SK-N-SH (cell line): ENCODE measurements at regions not wholly inside any gene's neighbourhood (a gene's known extent, or its start where the extent isn't known, plus 50 kb on each side); places are given as distances from the start of the nearest gene placed in this dataset.

Experiments used
- CTCF ChIA-PET: fragments of 300-600, 350-600 bp; formaldehyde crosslinking; extraction: SDS; loops from one replicate; lab custom pipeline; 2021; lab: Yijun Ruan, JAX
- POLR2A ChIA-PET: fragments of 350-600 bp; sonication (Branson Sonifier 250); formaldehyde crosslinking; extraction: SDS; loops from one replicate; lab custom pipeline; 2020; ENCODE audit warnings: antibody characterized with exemption, inconsistent platforms; lab: Yijun Ruan, JAX
- DNase-seq: peaks from one replicate; pipeline ENCODE4 v3.0.0; 2012
- H2AFZ ChIP-seq: fragments of 200-600 bp; sonication (generic); 2 replicates; pipeline ENCODE4 v1.8.1; 2016; ENCODE audit warnings: antibody characterized with exemption, mild to moderate bottlenecking, low read depth
- H3F3A ChIP-seq: fragments of 200-600 bp; sonication (generic); replicated peaks from 2 replicates; pipeline ENCODE3; 2016; ENCODE audit warnings: antibody characterized with exemption, mild to moderate bottlenecking; ENCODE audit not compliant: insufficient read depth
- H3K27ac ChIP-seq, 2 experiments: fragments of 200-500 bp in 1 of 2; fragments of 200-600 bp in 1 of 2; sonication (Bioruptor generic) in 1 of 2; sonication (generic), shearing (Covaris generic) in 1 of 2; 2 replicates each; pipeline versions ENCODE4 v1.5.1 to v1.6.1; 2014 to 2016; ENCODE audit warnings: low read depth in 2 of 2, inconsistent platforms in 1 of 2, low read length in 1 of 2, mild to moderate bottlenecking in 1 of 2, mixed read lengths in 1 of 2
- H3K27me3 ChIP-seq: fragments of 200-600 bp; sonication (generic), shearing (Covaris generic); 2 replicates; pipeline ENCODE4 v1.6.1; 2016; ENCODE audit warnings: mixed run types; ENCODE audit not compliant: insufficient read depth
- H3K36me3 ChIP-seq, 2 experiments: fragments of 200-500 bp in 1 of 2; fragments of 200-600 bp in 1 of 2; sonication (Bioruptor generic) in 1 of 2; sonication (generic) in 1 of 2; replicated peaks in 1 of 2; 2 replicates each; pipeline versions ENCODE3 to v1.5.1; 2014 to 2016; ENCODE audit warnings: low read length in 1 of 2, mild to moderate bottlenecking in 1 of 2; ENCODE audit not compliant: insufficient read depth in 2 of 2, control insufficient read depth in 1 of 2
- H3K4me1 ChIP-seq, 2 experiments: fragments of 200-500 bp in 1 of 2; fragments of 200-600 bp in 1 of 2; sonication (Bioruptor generic) in 1 of 2; sonication (generic), shearing (Covaris generic) in 1 of 2; 2 replicates each; pipeline versions ENCODE4 v1.5.1 to v1.6.1; 2014 to 2016; ENCODE audit warnings: low read depth in 1 of 2, low read length in 1 of 2, mixed run types in 1 of 2; ENCODE audit not compliant: insufficient read depth in 2 of 2, control insufficient read depth in 1 of 2
- H3K4me2 ChIP-seq: fragments of 200-600 bp; sonication (generic), shearing (Covaris generic); 2 replicates; pipeline ENCODE4 v1.6.1; 2017; ENCODE audit warnings: mixed run types
- H3K4me3 ChIP-seq, 2 experiments: fragments of 200-500 bp in 1 of 2; fragments of 200-600 bp in 1 of 2; sonication (Bioruptor generic) in 1 of 2; sonication (generic), shearing (Covaris generic) in 1 of 2; 2 replicates each; pipeline versions ENCODE4 v1.5.1 to v1.8.1; 2014 to 2016; ENCODE audit warnings: low read depth in 2 of 2, inconsistent platforms in 1 of 2, low read length in 1 of 2, mild to moderate bottlenecking in 1 of 2, mixed read lengths in 1 of 2, moderate library complexity in 1 of 2
- H3K79me2 ChIP-seq: fragments of 200-600 bp; sonication (generic); 2 replicates; pipeline ENCODE4 v1.8.1; 2017; ENCODE audit warnings: mild to moderate bottlenecking; ENCODE audit not compliant: insufficient read depth
- H3K9ac ChIP-seq: fragments of 200-600 bp; sonication (generic); 2 replicates; pipeline ENCODE4 v1.6.1; 2017; ENCODE audit warnings: mixed run types
- H3K9me2 ChIP-seq: fragments of 200-600 bp; sonication (generic); 2 replicates; pipeline ENCODE4 v1.6.1; 2017; ENCODE audit warnings: mixed run types
- H3K9me3 ChIP-seq: fragments of 200-600 bp; sonication (generic); 2 replicates; pipeline ENCODE4 v1.6.1; 2017; ENCODE audit warnings: mixed run types, mild to moderate bottlenecking, moderate library complexity
- H4K20me1 ChIP-seq: fragments of 200-600 bp; sonication (generic); 2 replicates; pipeline ENCODE4 v1.6.1; 2017; ENCODE audit warnings: mild to moderate bottlenecking, mixed run types; ENCODE audit not compliant: insufficient read depth
- ELF1 ChIP-seq: IDR thresholded peaks from 2 replicates; pipeline ENCODE4 v1.4.0; 2012
- EZH2phosphoT487 ChIP-seq: fragments of 200-600 bp; sonication (generic); IDR thresholded peaks from 2 replicates; pipeline ENCODE4 v1.6.1; 2017; ENCODE audit warnings: low read depth, mixed run types, mild to moderate bottlenecking, antibody characterized with exemption, moderate library complexity, borderline replicate concordance
- GATA2 ChIP-seq: sonication (generic); formaldehyde crosslinking; IDR thresholded peaks from 2 replicates; pipeline ENCODE4 v1.5.0; 2020; ENCODE audit warnings: mild to moderate bottlenecking, missing genetic modification reagents
- IRF3 ChIP-seq: fragments of 150-350 bp; IDR thresholded peaks from 2 replicates; pipeline ENCODE4 v1.6.1; 2016; ENCODE audit warnings: mild to moderate bottlenecking, low read depth, low read length
- MEF2A ChIP-seq: IDR thresholded peaks from 2 replicates; pipeline ENCODE4 v1.4.0; 2012; ENCODE audit warnings: low read depth, borderline replicate concordance
- MXI1 ChIP-seq: IDR thresholded peaks from 2 replicates; pipeline ENCODE4 v1.6.1; 2012; ENCODE audit warnings: mild to moderate bottlenecking, low read depth, low read length, improper control_type of control experiment
- NFIC ChIP-seq: IDR thresholded peaks from 2 replicates; pipeline ENCODE4 v1.4.0; 2012; ENCODE audit warnings: borderline replicate concordance
- RAD21 ChIP-seq: IDR thresholded peaks from 2 replicates; pipeline ENCODE4 v1.6.1; 2012; ENCODE audit warnings: mild to moderate bottlenecking, low read length
- RXRA ChIP-seq: IDR thresholded peaks from 2 replicates; pipeline ENCODE4 v1.4.0; 2012; ENCODE audit warnings: low read depth, mild to moderate bottlenecking, borderline replicate concordance
- SIN3A ChIP-seq: IDR thresholded peaks from 2 replicates; pipeline ENCODE4 v1.6.1; 2012; ENCODE audit warnings: low read depth, mild to moderate bottlenecking, low read length, moderate library complexity, borderline replicate concordance
- TCF12 ChIP-seq: IDR thresholded peaks from 2 replicates; pipeline ENCODE4 v1.4.0; 2012
- YY1 ChIP-seq: IDR thresholded peaks from 2 replicates; pipeline ENCODE4 v1.4.0; 2012; ENCODE audit warnings: low read depth, mild to moderate bottlenecking
- WGBS: methylation state at CpG from one replicate; pipeline ENCODE4 v1.1.6; 2017; ENCODE audit warnings: low lambda C conversion rate; 5-methylcytosine and 5-hydroxymethylcytosine counted together

GRCh38 chr12:67377541-67377940, 108.4 kb downstream of the CAND1 start:
- H2AFZ ChIP-seq, result no peak overlapping the region
- CTCF ChIA-PET, result interaction anchor here (1.1 to 1.8 kb wide), 3 partner anchors 9 to 566 kb away, joined by 3 to 8 read pairs (median 3); no protein-coding TSS in a partner anchor

GRCh38 chr12:67382241-67382871, 113.2 kb downstream of the CAND1 start:
- 67% methylated on average over 4 of the region's 4 CpGs for WGBS
- H2AFZ ChIP-seq, result no peak overlapping the region
- no peak overlapping the region for H3K27ac ChIP-seq
- POLR2A ChIA-PET, result no interaction called here
- H3K9me2 ChIP-seq, result no peaks in the 10 kb centered on the region
- CTCF ChIA-PET, result no interaction called here
- H3F3A ChIP-seq, result no peaks in the 10 kb centered on the region
- TF ChIP-seq RXRA (no peak), YY1 (no peak), EZH2phosphoT487 (no peak), RAD21 (no peak), MXI1 (no peak), NFIC (no peak)
- H3K9ac ChIP-seq, result no peak overlapping the region
- H3K36me3 ChIP-seq, result no peaks in the 10 kb centered on the region
- H3K9me3 ChIP-seq, result no peaks in the 10 kb centered on the region
- H3K4me3 ChIP-seq, result no peak overlapping the region
- H3K79me2 ChIP-seq, result no peaks in the 10 kb centered on the region
- no peak for DNase-seq
- H3K27me3 ChIP-seq, result no peaks in the 10 kb centered on the region
- H3K4me2 ChIP-seq, result no peak overlapping the region
- no peaks in the 10 kb centered on the region for H3K4me1 ChIP-seq
- no peaks in the 10 kb centered on the region for H4K20me1 ChIP-seq

More at GRCh38 chr12:67377541-67377940, 108.4 kb downstream of the CAND1 start:
- no peaks in the 10 kb centered on the region for H4K20me1 ChIP-seq
- H3K79me2 ChIP-seq, result no peaks in the 10 kb centered on the region
- H3K9me2 ChIP-seq, result no peaks in the 10 kb centered on the region
- 57% methylated on average over 4 of the region's 4 CpGs for whole genome bisulfite sequencing
- no peaks in the 10 kb centered on the region for H3K9me3 ChIP-seq
- H3K27ac ChIP-seq, result no peak overlapping the region
- DNase-seq, result no peak
- H3K4me2 ChIP-seq, result no peak overlapping the region
- H3K4me1 ChIP-seq, result no peaks in the 10 kb centered on the region
- H3F3A ChIP-seq, result no peaks in the 10 kb centered on the region
- POLR2A ChIA-PET, result no interaction called here
- no peak overlapping the region for H3K9ac ChIP-seq
- no peaks in the 10 kb centered on the region for H3K27me3 ChIP-seq
- no peaks in the 10 kb centered on the region for H3K36me3 ChIP-seq
- TF ChIP-seq ELF1 (no peak), GATA2 (CRISPR knock-in tag) (no peak), TCF12 (no peak), SIN3A (no peak), IRF3 (no peak), MEF2A (no peak)
- no peak overlapping the region for H3K4me3 ChIP-seq
